HG02763 (cell line): ENCODE measurements at regions not wholly inside any gene's neighbourhood (a gene's known extent, or its start where the extent isn't known, plus 50 kb on each side); places are given as distances from the start of the nearest gene placed in this dataset.

ENCODE experiments used
- ATAC-seq: cut with Tn5 transposase; IDR thresholded peaks from one replicate; pipeline ENCODE4 v1.9.1; 2021; ENCODE audit warnings: mild to moderate bottlenecking, moderate library complexity; ENCODE audit not compliant: unreplicated experiment

DNA sequence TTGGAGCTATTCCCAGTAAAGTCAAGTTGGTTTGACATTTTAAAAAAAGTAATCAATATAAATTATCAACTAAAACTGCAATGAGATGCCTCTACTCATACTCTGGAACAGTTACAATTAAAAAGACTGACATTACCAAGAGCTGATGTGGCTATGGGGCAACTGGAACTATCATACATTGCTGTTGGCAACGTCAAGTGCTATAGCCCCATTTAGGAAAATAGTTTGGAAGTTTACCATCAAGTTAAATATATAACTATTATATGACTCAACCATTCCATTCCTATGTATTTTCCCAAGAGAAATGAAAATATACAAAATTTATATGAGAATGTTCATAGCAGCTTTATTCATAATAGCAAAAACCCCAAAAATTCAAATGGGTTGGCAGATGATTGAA lies 111.4 kb upstream of the HDGFL1 start:
- no peak for ATAC-seq

DNA sequence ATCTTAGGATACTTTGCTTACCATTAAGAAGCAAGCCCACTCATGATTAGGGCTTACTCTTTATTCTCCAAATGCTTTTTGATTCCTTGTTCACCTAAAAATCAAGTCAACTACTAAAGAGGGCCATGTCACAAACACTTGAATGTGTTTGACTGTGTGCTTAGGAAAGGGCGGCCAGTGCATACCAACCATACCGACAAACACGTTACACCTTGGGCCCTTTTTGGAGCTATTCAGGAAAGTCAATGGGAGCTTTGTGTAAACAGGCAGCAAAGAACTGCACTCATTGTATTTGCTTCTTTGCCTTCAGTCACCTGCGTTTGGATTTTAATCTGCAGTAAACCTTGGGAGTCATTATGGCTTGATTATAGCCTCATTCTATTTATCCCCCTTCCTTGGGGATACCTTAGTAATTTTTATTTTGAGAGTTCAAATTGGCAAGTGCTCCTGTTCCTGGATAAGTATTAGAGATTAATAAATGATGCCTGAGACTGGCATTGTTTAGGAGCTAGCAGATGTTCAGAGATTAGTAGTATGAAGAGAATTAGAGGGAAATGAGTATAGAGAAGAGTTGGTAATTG lies 102.6 kb upstream of the HDGFL1 start:
- ATAC-seq: no peak

GRCh38 chr6:22467645-22468044 lies 101.7 kb upstream of the HDGFL1 start:
- no peak for ATAC-seq

DNA sequence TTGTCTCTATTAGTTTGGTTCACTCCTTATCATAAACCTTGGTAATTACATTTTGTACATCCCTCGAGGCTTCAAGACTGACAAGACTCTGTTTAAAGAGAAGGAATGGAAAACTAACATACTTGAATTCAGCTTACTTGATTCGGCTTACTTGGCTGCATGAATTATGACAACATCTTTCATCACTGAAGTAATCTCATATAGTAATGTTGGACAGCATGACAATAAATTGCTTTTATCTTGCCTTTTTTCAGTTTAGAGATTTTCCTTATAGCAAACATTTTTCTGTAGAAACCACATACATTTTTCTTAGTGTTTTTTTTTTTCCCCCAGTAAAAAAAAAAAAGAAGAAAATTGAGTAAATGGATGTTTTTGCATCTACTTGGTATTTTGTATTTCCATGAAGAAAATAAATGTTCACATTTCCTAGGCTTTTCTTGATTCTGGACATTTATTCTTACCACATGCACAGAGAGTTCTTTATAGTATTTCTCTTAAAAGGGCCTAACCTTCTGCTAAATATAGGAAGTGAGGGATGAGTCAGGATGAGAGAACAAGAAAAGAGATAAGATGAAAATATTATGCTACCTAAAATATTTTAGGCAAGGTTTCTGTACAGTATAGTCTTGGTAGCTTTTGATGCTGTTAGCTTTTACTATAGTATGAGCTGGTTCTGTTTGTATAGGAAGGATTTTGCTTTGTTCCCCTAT lies 101.0 kb upstream of the HDGFL1 start:
- no peak for ATAC-seq

DNA sequence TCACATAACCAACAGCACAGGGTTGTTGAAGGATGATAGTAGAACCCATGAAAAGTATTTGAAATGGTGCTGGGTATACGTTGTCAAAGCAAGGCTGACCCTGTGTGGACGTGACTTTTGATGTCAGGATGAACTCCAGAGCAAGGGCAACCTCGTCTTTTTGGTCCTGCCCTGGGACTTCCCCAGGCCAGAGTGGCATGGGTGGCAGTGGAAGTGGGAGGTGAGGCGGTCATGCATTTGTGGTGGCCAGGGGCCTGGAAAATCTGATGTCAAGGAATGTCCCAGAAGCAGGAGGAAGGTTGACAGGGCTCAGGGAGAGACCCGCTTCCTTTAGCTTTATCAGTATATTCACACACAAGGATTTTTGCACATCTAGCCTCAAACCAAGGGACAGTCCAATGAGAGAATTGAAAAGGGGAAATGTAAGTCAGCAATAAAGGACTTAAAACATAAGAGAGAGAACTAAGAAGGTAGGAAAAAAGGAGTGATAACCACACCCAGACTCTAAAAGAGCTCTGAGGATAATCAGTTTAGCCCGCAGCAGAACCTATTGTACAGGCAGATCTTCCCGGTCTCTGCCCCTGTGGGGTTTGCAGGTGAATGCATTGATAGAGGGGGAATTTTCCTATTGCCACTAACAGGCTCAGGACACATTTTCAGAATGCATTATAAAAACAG lies 98.8 kb upstream of the HDGFL1 start:
- no peak for ATAC-seq

- no peak for ATAC-seq
Observed at GRCh38 chr6:22471132-22471690, 98.2 kb upstream of the HDGFL1 start.

DNA sequence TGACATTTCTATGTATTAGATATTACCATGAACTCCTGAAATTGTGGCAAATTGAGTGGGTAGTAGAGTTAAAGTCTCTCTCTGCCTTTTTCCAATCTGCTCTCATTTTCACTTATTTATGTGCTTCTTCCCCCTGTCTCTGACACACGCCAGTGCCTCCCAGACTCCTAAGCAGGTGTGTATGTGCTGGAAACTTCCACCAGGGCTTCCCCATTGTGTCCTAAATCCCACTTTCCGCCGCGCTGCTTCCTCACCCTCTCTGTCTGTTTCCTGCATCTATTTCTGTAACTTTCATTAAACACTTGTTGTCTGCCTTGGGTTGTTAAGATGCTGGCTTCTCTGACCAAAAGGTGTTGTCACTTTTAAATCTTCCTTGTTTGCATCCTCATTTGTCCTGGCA lies 97.6 kb upstream of the HDGFL1 start:
- no peak for ATAC-seq

GRCh38 chr6:22473991-22474682 lies 95.2 kb upstream of the HDGFL1 start:
- no peak for ATAC-seq

DNA sequence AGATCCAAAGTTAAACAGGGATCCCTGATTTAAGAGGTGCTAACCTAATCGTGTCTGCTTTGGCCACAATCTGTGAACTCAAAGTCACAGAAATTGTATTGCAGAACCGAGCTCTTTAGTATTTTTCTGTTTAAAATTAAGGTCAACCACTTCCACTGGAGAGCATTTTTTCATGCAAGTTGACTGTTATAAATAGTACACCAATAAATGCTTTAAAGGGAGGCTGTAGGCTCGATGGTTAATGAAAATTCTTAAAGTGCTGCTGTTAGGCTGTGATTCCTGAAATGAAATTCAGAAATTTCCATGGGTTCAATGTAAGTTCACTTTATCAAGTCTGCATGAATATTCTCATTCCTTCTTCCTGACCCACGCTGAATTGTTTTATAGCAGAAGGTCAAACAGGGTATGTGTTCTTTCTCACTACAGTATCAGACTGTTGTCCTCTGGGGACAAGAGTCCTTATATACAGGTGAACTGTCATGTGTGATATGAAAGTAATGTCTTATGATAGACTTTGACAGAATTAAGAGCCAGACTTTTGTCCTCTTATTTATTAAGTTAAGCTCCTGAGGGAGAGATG lies 92.5 kb upstream of the HDGFL1 start:
- ATAC-seq: no peak

DNA sequence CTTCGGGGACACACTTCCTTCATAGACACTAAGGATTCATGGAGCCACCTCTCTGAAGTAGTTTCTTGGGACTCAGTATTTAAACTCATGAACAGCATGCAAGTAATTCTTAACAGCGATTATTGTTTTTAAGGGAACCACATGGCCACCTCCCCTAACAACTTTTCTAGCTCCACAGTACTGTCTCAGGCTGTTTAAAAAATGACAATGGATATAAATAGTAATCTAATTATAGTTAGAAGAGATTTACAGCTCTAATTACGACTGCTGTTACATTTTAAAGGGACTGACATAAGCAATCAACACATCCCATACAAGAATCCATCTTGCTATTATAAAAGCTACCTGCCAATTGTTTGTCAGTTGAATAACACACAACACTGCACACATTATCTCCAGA lies 72.1 kb upstream of the HDGFL1 start:
- no peak for ATAC-seq

DNA sequence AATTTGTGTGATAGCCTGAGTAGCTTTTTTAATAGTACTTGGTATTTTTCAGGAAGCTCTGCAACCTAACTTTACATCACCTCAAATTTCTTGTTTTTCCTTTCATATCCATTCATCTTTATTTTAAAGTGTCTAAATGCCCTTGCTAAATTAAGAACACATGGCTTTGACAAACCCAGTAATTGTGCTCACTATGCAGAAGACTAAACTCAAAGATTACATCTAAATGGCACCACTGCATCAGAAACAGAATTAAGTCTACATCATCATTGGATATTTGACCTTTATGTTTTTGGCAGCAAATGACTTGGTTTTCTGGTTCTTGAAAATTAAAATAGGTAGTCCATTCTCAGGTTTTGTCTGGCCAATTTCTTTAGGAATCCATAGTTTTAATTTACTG lies 69.6 kb upstream of the HDGFL1 start:
- no peak for ATAC-seq

DNA sequence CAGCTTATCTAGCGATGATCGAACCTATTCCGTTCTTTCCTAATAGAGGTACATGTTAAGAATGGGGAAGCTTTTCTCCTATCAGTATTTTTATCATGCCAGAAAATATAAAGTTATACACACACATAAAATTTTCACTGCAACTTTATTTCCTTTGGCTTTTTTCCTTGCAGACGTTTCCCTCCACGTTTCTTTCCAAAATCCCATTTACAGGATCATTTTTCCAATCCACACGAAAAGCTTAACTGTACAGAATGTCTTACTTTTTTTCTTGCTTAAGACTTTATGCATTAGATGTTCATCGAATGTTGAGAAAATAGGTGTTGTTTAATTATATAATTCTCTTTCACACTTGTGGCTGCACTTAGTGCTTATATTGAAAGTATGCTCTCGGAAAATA lies 62.9 kb upstream of the HDGFL1 start:
- ATAC-seq: no peak

GRCh38 chr6:22512686-22513427 lies 56.5 kb upstream of the HDGFL1 start:
- ATAC-seq: no peak

DNA sequence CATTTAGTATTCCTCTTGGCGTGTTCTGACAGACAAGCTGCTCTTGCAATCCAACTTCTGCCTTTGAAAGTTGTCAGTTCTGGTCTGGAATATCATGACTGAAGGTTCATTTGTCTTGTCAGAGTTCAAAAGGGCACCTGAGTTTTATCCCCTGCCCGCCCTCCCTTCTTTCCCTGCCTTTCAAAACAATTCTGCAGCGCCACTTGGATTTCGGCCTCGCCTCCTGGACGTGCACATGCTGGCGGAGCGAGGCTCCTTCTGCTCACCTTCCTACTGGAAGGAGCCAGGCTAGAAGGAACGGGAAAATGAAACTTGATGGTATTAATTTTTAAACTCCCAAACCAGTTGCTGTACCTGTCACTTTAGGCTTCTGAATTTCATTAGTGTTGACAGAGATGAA lies 55.7 kb upstream of the HDGFL1 start:
- ATAC-seq: no peak

DNA sequence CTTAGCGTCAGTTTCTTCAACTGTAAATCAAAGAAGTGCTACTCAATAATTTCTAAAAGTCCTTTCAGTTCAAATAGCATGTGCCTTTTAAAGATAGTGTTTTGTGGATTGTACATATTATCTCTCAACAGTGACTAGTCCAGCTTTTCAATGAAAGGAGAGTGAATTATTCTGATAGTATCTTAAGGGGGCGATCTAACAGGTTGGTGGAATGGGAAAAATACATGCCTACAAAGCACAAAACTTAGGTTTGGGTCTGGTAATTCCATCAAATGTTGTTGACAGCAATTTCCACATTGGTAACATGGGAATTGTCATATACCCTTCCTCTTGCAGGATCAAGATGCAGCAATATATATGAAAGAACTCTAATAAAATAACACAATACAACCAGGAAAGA lies 50.1 kb upstream of the HDGFL1 start:
- ATAC-seq: no peak
